Hepatocyte (in vitro differentiated cells): ENCODE measurements at regions not wholly inside any gene's neighbourhood (a gene's known extent, or its start where the extent isn't known, plus 50 kb on each side); places are given as distances from the start of the nearest gene placed in this dataset.

ENCODE experiments used
- DNase-seq: peaks from one replicate; pipeline ENCODE4 v3.0.0-alpha.2; 2016; ENCODE audit warnings: low spot score
- H2AFZ ChIP-seq: fragments of 200-600 bp; sonication (generic); 2 replicates; pipeline ENCODE4 v1.6.0; 2016; ENCODE audit warnings: antibody characterized with exemption, mild to moderate bottlenecking
- H3K27ac ChIP-seq: fragments of 200-600 bp; sonication (generic); 2 replicates; pipeline ENCODE4 v1.5.1; 2016; ENCODE audit warnings: mild to moderate bottlenecking
- H3K27me3 ChIP-seq: fragments of 200-600 bp; sonication (generic); 2 replicates; pipeline ENCODE4 v1.6.1; 2016
- H3K36me3 ChIP-seq: fragments of 200-600 bp; sonication (generic); replicated peaks from 2 replicates; pipeline ENCODE4 v1.5.1; 2016; ENCODE audit warnings: low read depth; ENCODE audit not compliant: insufficient read depth
- H3K4me1 ChIP-seq: fragments of 200-600 bp; sonication (generic); 2 replicates; pipeline ENCODE4 v1.5.1; 2016; ENCODE audit warnings: mild to moderate bottlenecking, moderate library complexity; ENCODE audit not compliant: insufficient read depth
- H3K4me2 ChIP-seq: fragments of 200-600 bp; sonication (generic); 2 replicates; pipeline ENCODE4 v1.6.0; 2016
- H3K4me3 ChIP-seq: fragments of 200-600 bp; sonication (generic); 2 replicates; pipeline ENCODE4 v1.5.1; 2016; ENCODE audit warnings: mild to moderate bottlenecking
- H3K79me2 ChIP-seq: fragments of 200-600 bp; sonication (generic); 2 replicates; pipeline ENCODE4 v1.6.0; 2017; ENCODE audit warnings: mild to moderate bottlenecking
- H3K9me2 ChIP-seq: fragments of 200-600 bp; sonication (generic); replicated peaks from 2 replicates; pipeline ENCODE4 v1.6.0; 2017; ENCODE audit warnings: mild to moderate bottlenecking; ENCODE audit not compliant: insufficient read depth
- H3K9me3 ChIP-seq: fragments of 200-600 bp; sonication (generic); 2 replicates; pipeline ENCODE4 v1.5.1; 2016; ENCODE audit warnings: low read depth, mild to moderate bottlenecking
- H4K20me1 ChIP-seq: fragments of 200-600 bp; sonication (generic); 2 replicates; pipeline ENCODE4 v1.6.0; 2016; ENCODE audit warnings: mild to moderate bottlenecking; ENCODE audit not compliant: insufficient read depth, poor library complexity, severe bottlenecking
- CTCF ChIP-seq: fragments of 200-600 bp; sonication (generic); IDR thresholded peaks from 2 replicates; pipeline ENCODE4 v1.5.1; 2016; ENCODE audit warnings: antibody characterized with exemption, mild to moderate bottlenecking; ENCODE audit not compliant: poor library complexity
- EZH2 ChIP-seq: fragments of 200-600 bp; sonication (generic); IDR thresholded peaks from 2 replicates; pipeline ENCODE4 v1.6.1; 2016; ENCODE audit warnings: antibody characterized with exemption, mild to moderate bottlenecking, borderline replicate concordance
- EZH2phosphoT487 ChIP-seq: fragments of 200-600 bp; sonication (generic); IDR thresholded peaks from one replicate; pipeline ENCODE4 v1.6.1; 2018; ENCODE audit warnings: antibody characterized with exemption, mild to moderate bottlenecking, low read depth, moderate library complexity; ENCODE audit not compliant: unreplicated experiment, severe bottlenecking
- WGBS: methylation state at CpG from one replicate; pipeline ENCODE4 v1.1.6; 2016; ENCODE audit warnings: low lambda C conversion rate; ENCODE audit errors: missing lambda C conversion rate; 5-methylcytosine and 5-hydroxymethylcytosine counted together

GRCh38 chr2:145088756-145089155 is 568.8 kb upstream of the ZEB2 start:
- WGBS: 89% methylated on average over 2 of the region's 2 CpGs
- no peaks in the 10 kb centered on the region for H3K36me3 ChIP-seq
- H3K9me3 ChIP-seq: no peaks in the 10 kb centered on the region
- H3K4me2 ChIP-seq: no peak overlapping the region
- TF ChIP-seq EZH2 (no peak), CTCF (no peak), EZH2phosphoT487 (no peak)
- no peak overlapping the region for H3K27ac ChIP-seq
- H3K27me3 ChIP-seq: no peaks in the 10 kb centered on the region
- H3K79me2 ChIP-seq: no peaks in the 10 kb centered on the region
- H3K9me2 ChIP-seq: no peaks in the 10 kb centered on the region
- H3K4me3 ChIP-seq: no peak overlapping the region
- DNase-seq: no peak
- no peak overlapping the region for H2AFZ ChIP-seq
- no peaks in the 10 kb centered on the region for H3K4me1 ChIP-seq
- H4K20me1 ChIP-seq: no peaks in the 10 kb centered on the region

GRCh38 chr2:145086910-145087309 is 567.0 kb upstream of the ZEB2 start:
- Histone ChIP-seq H2AFZ (no peak overlapping the region), H3K4me3 (no peak overlapping the region)

GRCh38 chr2:145085612-145086011 is 565.7 kb upstream of the ZEB2 start:
- Histone ChIP-seq H3K9me3 (no peaks in the 10 kb centered on the region), H3K4me1 (no peaks in the 10 kb centered on the region), H3K27ac (no peak overlapping the region), H2AFZ (no peak overlapping the region), H3K9me2 (no peaks in the 10 kb centered on the region), H3K36me3 (no peaks in the 10 kb centered on the region), H3K4me3 (no peak overlapping the region), H3K79me2 (no peaks in the 10 kb centered on the region), H3K27me3 (no peaks in the 10 kb centered on the region), H3K4me2 (no peak overlapping the region), H4K20me1 (no peaks in the 10 kb centered on the region)
- TF ChIP-seq EZH2: no peak
- DNase-seq: no peak
- WGBS: 64% methylated on average over 3 of the region's 3 CpGs

More at GRCh38 chr2:145086910-145087309, 567.0 kb upstream of the ZEB2 start:
- H3K4me1 ChIP-seq: no peaks in the 10 kb centered on the region
- WGBS: 88% methylated on average over 3 of the region's 3 CpGs
- no peaks in the 10 kb centered on the region for H4K20me1 ChIP-seq
- no peak overlapping the region for H3K27ac ChIP-seq
- no peaks in the 10 kb centered on the region for H3K9me3 ChIP-seq
- TF ChIP-seq EZH2 (no peak), CTCF (no peak), EZH2phosphoT487 (no peak)
- no peaks in the 10 kb centered on the region for H3K27me3 ChIP-seq
- no peaks in the 10 kb centered on the region for H3K36me3 ChIP-seq
- no peaks in the 10 kb centered on the region for H3K79me2 ChIP-seq
- no peaks in the 10 kb centered on the region for H3K9me2 ChIP-seq
- H3K4me2 ChIP-seq: no peak overlapping the region
- DNase-seq: no peak

GRCh38 chr2:145080426-145080825 is 560.5 kb upstream of the ZEB2 start:
- H3K9me3 ChIP-seq: no peaks in the 10 kb centered on the region
- no peak overlapping the region for H3K4me3 ChIP-seq

More at GRCh38 chr2:145080426-145080825, 560.5 kb upstream of the ZEB2 start:
- Histone ChIP-seq H2AFZ (no peak overlapping the region), H3K4me2 (no peak overlapping the region), H3K4me1 (no peaks in the 10 kb centered on the region), H3K36me3 (no peaks in the 10 kb centered on the region), H3K27ac (no peak overlapping the region), H4K20me1 (no peaks in the 10 kb centered on the region), H3K9me2 (no peaks in the 10 kb centered on the region), H3K79me2 (no peaks in the 10 kb centered on the region), H3K27me3 (no peaks in the 10 kb centered on the region)
- WGBS: 64% methylated on average over 1 of the region's 1 CpG
- no peak for DNase-seq
- TF ChIP-seq EZH2phosphoT487 (no peak), CTCF (no peak), EZH2 (no peak)
